IMR-90 (cell line): ENCODE measurements at regions not wholly inside any gene's neighbourhood (a gene's known extent, or its start where the extent isn't known, plus 50 kb on each side); places are given as distances from the start of the nearest gene placed in this dataset.

ENCODE experiments used
- BHLHE40 ChIP-seq: fragments of 150-350 bp; IDR thresholded peaks from 2 replicates; pipeline ENCODE4 v1.6.1; 2016; ENCODE audit warnings: mild to moderate bottlenecking, low read depth, low read length
- CTCF ChIP-seq: conservative IDR thresholded peaks from 2 replicates; pipeline ENCODE4 v1.5.1; 2012; ENCODE audit warnings: mild to moderate bottlenecking, low read depth, low read length, improper control_type of control experiment
- ELK1 ChIP-seq: fragments of 150-350 bp; IDR thresholded peaks from 2 replicates; pipeline ENCODE4 v1.6.1; 2016; ENCODE audit warnings: low read depth, mild to moderate bottlenecking, low read length, moderate library complexity, borderline replicate concordance
- MAFK ChIP-seq: IDR thresholded peaks from 2 replicates; pipeline ENCODE4 v1.6.1; 2012; ENCODE audit warnings: low read depth, low read length, improper control_type of control experiment
- MAZ ChIP-seq: IDR thresholded peaks from 2 replicates; pipeline ENCODE4 v1.6.1; 2012; ENCODE audit warnings: low read depth, mild to moderate bottlenecking, low read length, improper control_type of control experiment, moderate library complexity, borderline replicate concordance
- MXI1 ChIP-seq: IDR thresholded peaks from 2 replicates; pipeline ENCODE4 v1.6.1; 2012; ENCODE audit warnings: low read depth, mild to moderate bottlenecking, low read length, moderate library complexity, borderline replicate concordance
- POLR2A ChIP-seq: IDR thresholded peaks from 2 replicates; pipeline ENCODE4 v1.6.1; 2012; ENCODE audit warnings: mild to moderate bottlenecking, low read depth, low read length
- RAD21 ChIP-seq: IDR thresholded peaks from 2 replicates; pipeline ENCODE4 v1.6.1; 2012; ENCODE audit warnings: low read length, improper control_type of control experiment
- SMC3 ChIP-seq: fragments of 150-350 bp; IDR thresholded peaks from 2 replicates; pipeline ENCODE4 v1.6.1; 2016; ENCODE audit warnings: low read depth, mild to moderate bottlenecking, antibody characterized with exemption, low read length, moderate library complexity

- TF ChIP-seq CTCF (no peak), BHLHE40 (no peak), RAD21 (no peak), MAFK (no peak), POLR2A (no peak), SMC3 (no peak), MAZ (no peak), MXI1 (no peak), ELK1 (no peak)
These were observed 993.3 kb upstream of the TMEM132C start for GRCh38 chr12:127273626-127274025.
